ENCODE measurements at regions not wholly inside any gene's neighbourhood (a gene's known extent, or its start where the extent isn't known, plus 50 kb on each side); places are given as distances from the start of the nearest gene placed in this dataset.

DNA sequence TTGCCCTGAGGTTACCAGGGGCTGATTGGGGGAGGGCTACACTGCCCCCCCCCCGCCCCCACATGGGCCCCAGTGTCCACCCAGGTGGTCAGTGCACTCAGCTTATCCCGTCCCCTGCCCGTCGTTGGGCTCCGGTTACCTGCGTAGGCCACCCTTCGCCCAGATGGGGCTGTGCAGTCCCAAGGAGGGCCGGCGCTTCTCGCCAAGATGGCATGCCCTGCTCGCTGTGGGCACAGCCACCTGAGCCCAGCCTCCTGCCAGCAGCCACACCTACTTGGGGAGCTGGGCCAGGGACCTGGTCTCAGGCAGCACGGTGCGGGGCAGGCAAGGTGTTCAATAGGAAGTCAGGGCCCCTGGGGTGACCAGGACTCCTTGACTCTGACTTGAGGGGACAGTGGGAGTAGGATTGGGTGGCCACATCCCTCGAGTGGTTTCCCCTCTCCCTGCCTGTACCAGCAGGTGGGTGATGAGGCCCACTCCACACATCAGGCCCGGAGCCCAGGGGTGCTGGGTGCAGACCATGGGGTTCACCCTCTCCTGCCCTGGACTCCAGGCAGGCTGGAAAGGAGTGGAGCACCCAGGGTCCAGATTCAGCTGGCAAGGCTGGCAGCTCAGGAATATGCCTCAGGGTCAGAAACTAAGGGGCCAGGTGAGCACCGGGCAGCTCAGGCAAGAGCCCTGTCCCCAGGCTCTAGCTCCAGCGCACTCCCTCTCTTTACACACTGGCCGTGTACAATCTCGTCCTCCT, 170.3 kb downstream of the GLI2 start:
- no peak for FAIRE-seq
- intact Hi-C loops (cut with micrococcal nuclease): no loop called here
- Histone ChIP-seq H3K9me3 (replicated peaks; ENCODE audit: control insufficient read depth, insufficient read depth, low read length) (no peaks in the 10 kb centered on the region), H3K4me1 (ENCODE audit: control insufficient read depth, extremely low read depth, insufficient read depth, low read length) (no peaks in the 10 kb centered on the region), H4K20me1 (replicated peaks; ENCODE audit: control insufficient read depth, extremely low read depth, insufficient read depth, low read length) (no peaks in the 10 kb centered on the region), H3K36me3 (ENCODE audit: control insufficient read depth in 2 of 2, extremely low read depth in 1 of 2, insufficient read depth in 2 of 2, low read length in 2 of 2) (no peaks in the 10 kb centered on the region), H3K27ac (ENCODE audit: insufficient read depth, low read depth, low read length) (no peak overlapping the region), H3K79me2 (ENCODE audit: control insufficient read depth, insufficient read depth, low read length) (no peaks in the 10 kb centered on the region), H2AFZ (ENCODE audit: low read depth, low read length) (no peak overlapping the region), H3K9me1 (replicated peaks; ENCODE audit: control insufficient read depth, extremely low read depth, insufficient read depth, low read length) (no peaks in the 10 kb centered on the region), H3K4me2 (ENCODE audit: insufficient read depth, low read length) (no peak overlapping the region), H3K27me3 (ENCODE audit: control insufficient read depth in 2 of 2, insufficient read depth in 2 of 2, low read length in 2 of 2) (peaks cover 12 to 58% of the 10 kb centered on the region in 2 experiments), H3K9ac (replicated peaks; ENCODE audit: extremely low read depth, insufficient read depth, low read length) (no peak overlapping the region), H3K4me3 (replicated peaks in 1 of 3; ENCODE audit: insufficient read depth in 1 of 3, low read depth in 1 of 3, low read length in 3 of 3) (no peak overlapping the region)
- no peak for DNase-seq (ENCODE audit: low read depth, low spot score)
- BruUV-seq (replicated peaks): no TSS peak
- ChIA-PET CTCF (interaction anchor here (1.4 kb wide), 1 partner anchor 210 kb away, joined by 4 read pairs; no protein-coding TSS in a partner anchor), POLR2A (no interaction called here)
- dilution Hi-C loops (cut with MboI; ENCODE audit: extremely low pct_ligation_motif_present, low sequenced_read_pairs): no loop called here
- TF ChIP-seq MYC (IDR thresholded peaks at IDR 0.05; ENCODE audit: low read depth, low read length) (no peak), EZH2 (IDR thresholded peaks at IDR 0.05; ENCODE audit: borderline replicate concordance, low read depth, low read length, severe bottlenecking) (no peak), POLR2AphosphoS5 (IDR thresholded peaks at IDR 0.05; ENCODE audit: insufficient read depth, low read depth, low read length) (no peak), POLR2A (IDR thresholded peaks at IDR 0.05; ENCODE audit: low read depth, low read length) (no peak), FOS (IDR thresholded peaks at IDR 0.05; ENCODE audit: borderline replicate concordance, insufficient read depth, low read length) (no peak), GATA2 (IDR thresholded peaks at IDR 0.05; ENCODE audit: insufficient read depth, insufficient read length, low read depth, low read length) (no peak), JUN (IDR thresholded peaks at IDR 0.05; ENCODE audit: borderline replicate concordance, insufficient read depth, insufficient read length, low read depth) (no peak)
- TF ChIP-seq, protein P1, sequence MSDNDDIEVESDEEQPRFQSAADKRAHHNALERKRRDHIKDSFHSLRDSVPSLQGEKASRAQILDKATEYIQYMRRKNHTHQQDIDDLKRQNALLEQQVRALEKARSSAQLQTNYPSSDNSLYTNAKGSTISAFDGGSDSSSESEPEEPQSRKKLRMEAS (IDR thresholded peaks at IDR 0.05; ENCODE audit: insufficient read depth, insufficient read length): no peak
- TF ChIP-seq, protein P2, sequence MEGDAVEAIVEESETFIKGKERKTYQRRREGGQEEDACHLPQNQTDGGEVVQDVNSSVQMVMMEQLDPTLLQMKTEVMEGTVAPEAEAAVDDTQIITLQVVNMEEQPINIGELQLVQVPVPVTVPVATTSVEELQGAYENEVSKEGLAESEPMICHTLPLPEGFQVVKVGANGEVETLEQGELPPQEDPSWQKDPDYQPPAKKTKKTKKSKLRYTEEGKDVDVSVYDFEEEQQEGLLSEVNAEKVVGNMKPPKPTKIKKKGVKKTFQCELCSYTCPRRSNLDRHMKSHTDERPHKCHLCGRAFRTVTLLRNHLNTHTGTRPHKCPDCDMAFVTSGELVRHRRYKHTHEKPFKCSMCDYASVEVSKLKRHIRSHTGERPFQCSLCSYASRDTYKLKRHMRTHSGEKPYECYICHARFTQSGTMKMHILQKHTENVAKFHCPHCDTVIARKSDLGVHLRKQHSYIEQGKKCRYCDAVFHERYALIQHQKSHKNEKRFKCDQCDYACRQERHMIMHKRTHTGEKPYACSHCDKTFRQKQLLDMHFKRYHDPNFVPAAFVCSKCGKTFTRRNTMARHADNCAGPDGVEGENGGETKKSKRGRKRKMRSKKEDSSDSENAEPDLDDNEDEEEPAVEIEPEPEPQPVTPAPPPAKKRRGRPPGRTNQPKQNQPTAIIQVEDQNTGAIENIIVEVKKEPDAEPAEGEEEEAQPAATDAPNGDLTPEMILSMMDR (IDR thresholded peaks at IDR 0.05; ENCODE audit: extremely low read depth in 1 of 2, insufficient read depth in 1 of 2, low read depth in 1 of 2, low read length in 2 of 2): no peak
